ENCODE measurements at regions not wholly inside any gene's neighbourhood (a gene's known extent, or its start where the extent isn't known, plus 50 kb on each side); places are given as distances from the start of the nearest gene placed in this dataset.
"Not testable (repeated sequence)": the region's sequence is repeated elsewhere in the genome, so short reads cannot be mapped to it uniquely, and the experiment has no call there.

DNA sequence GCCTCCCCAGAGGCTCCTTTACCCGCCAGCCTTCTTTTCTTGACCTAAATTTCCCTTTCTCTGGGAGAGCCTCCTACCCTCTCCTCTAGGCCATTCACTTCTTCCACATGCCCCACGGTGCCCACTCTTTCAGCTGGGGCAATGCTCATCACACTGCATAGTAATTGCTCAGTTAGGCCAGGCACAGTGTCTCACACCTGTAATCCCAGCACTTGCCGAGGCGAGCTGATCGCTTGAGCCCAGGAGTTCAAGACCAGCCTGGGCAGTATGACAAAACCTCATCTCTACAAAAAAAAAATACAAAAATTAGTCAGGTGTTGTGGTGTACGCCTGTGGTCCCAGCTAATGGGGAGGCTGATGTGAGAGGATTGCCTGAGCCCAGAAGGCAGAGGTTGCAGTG, 1956.7 kb downstream of the FOXD4L5 start:
- H3K36me3 Mint-ChIP-seq (ENCODE audit: low read depth); H3K27ac Mint-ChIP-seq; DNase-seq; CTCF ChIA-PET; H3K27me3 Mint-ChIP-seq; H3K4me3 Mint-ChIP-seq; H3K9me3 Mint-ChIP-seq; POLR2A ChIA-PET; H3K4me1 Mint-ChIP-seq: not testable (repeated sequence)

DNA sequence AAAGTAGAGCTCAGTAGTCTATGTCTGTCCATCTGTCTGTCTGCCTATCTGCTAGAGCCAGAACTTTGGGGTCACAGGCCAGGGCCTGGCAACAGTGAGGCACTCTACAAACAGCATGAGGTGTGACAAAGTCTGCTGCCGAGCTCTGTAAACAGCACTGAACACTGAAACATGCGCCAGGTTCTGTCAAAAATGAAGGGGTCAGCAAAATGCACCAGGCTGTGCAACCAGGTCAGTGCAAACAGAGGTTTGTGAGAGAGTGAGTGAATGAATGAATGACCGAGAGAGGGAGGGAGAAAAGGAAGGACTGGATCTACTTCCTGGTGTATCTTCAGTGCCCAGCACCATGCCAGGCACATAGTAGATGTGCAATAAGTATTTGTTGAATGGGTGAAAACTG, 1957.8 kb downstream of the FOXD4L5 start:
- H3K27ac Mint-ChIP-seq, H3K4me1 Mint-ChIP-seq, CTCF ChIA-PET: not testable (repeated sequence)

DNA sequence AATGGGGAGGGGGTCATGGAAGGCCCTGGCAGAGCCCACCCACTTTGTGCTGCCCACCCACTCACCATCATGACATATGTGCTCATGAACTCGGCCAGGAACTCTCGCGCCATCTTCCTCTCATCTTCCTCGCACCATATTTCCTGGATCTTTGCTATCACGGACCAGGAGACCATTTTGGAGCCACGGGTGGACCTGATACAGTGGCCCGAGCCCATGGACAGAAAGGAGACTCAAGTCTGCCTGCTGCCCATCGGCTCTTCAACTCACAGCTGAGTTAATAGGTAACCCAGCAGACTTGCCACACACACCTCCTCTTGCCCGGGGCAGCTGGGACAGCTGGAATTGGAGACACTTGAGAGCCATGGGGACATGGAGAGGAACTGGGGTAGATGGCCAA, 1958.3 kb downstream of the FOXD4L5 start:
- H3K4me1 Mint-ChIP-seq; CTCF ChIA-PET; H3K27ac Mint-ChIP-seq; H3K27me3 Mint-ChIP-seq; H3K9me3 Mint-ChIP-seq; H3K36me3 Mint-ChIP-seq (ENCODE audit: low read depth); POLR2A ChIA-PET; DNase-seq; H3K4me3 Mint-ChIP-seq: not testable (repeated sequence)

More for the DNA sequence above, 1957.8 kb downstream of the FOXD4L5 start:
- H3K9me3 Mint-ChIP-seq; DNase-seq; H3K36me3 Mint-ChIP-seq (ENCODE audit: low read depth); POLR2A ChIA-PET; H3K4me3 Mint-ChIP-seq; H3K27me3 Mint-ChIP-seq: not testable (repeated sequence)

DNA sequence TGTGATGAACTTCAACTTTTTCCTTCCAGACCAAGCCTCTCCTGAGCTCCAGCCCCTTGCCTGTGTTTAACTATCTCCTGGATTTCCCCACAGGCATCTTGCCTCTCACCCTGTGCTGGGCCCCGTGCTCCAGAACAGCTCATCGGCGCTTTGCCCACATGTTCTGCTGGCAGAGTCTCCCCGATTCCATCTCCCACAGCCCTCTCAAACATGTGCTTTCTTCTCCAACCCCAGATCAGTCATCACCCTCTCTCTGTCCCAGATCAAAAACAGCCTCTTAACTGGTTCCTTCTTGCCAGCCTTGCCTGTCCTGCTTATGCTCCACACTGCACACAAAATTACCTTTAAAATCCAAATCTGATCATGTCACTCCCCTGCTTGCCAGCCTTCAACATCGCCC, 1959.3 kb downstream of the FOXD4L5 start:
- H3K36me3 Mint-ChIP-seq (ENCODE audit: low read depth); H3K9me3 Mint-ChIP-seq; H3K27me3 Mint-ChIP-seq; H3K4me1 Mint-ChIP-seq; H3K27ac Mint-ChIP-seq; DNase-seq; CTCF ChIA-PET; POLR2A ChIA-PET; H3K4me3 Mint-ChIP-seq: not testable (repeated sequence)

DNA sequence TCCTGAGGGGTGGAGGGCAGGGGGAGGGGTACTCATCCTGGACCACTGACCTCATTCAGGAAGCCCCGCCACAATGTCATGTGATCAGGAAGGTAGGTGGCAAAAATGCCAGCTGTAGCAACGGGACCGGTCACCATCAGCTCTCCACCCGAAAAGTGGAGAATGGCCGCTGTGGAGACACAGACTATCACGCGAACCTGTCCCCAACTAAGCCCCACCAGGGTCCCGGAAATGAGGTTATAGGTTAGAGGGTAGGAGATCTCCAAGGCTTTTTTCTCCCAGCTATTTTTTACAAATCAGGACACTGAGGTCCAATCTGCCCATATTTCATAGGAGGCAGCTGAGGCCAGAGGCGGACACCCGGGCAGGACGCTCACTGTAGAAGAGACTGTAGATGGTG, 1966.9 kb downstream of the FOXD4L5 start:
- H3K27ac Mint-ChIP-seq; POLR2A ChIA-PET; H3K36me3 Mint-ChIP-seq (ENCODE audit: low read depth); H3K27me3 Mint-ChIP-seq; H3K4me1 Mint-ChIP-seq; CTCF ChIA-PET; H3K4me3 Mint-ChIP-seq; H3K9me3 Mint-ChIP-seq; DNase-seq: not testable (repeated sequence)

DNA sequence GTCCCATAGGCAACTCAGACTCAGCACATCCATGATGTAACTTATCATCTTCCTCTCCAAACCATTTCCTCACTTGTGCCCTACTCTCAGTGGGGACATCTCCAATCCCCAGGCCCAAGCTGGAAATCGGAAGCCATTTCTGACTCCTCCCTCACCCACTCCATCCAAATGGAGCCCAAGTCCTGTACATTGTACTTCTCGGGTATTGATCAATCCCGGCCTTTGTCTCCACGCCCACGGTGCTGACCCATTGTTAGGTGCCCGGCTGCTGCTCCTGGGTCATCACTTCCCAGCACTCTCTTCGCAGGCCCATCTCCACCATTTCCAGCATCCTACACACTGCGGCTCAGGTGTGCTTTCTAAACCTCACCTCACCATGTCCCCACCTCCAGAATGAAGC, 1969.6 kb downstream of the FOXD4L5 start:
- H3K4me3 Mint-ChIP-seq; H3K27me3 Mint-ChIP-seq; CTCF ChIA-PET; H3K9me3 Mint-ChIP-seq; H3K36me3 Mint-ChIP-seq (ENCODE audit: low read depth); H3K4me1 Mint-ChIP-seq; POLR2A ChIA-PET; DNase-seq; H3K27ac Mint-ChIP-seq: not testable (repeated sequence)

DNA sequence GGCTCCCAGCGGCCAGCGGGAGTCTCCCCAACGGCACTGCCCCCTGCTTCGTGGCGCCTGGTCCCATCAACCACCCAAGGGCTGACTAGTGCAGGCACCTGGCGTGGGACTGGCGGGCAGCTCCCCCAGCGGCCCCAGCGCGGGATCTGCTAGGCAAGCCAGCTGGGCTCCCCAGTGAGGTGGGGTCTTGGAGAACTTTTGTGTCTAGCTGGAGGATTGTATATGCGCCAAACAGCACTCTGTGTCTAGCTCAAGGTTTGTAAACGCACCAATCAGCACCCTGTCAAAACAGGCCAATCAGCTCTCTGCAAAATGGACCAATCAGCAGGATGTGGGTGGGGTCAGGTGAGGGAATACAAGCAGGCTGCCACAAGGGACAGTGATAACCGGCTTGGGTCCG, 1988.2 kb downstream of the FOXD4L5 start:
- POLR2A ChIA-PET; H3K9me3 Mint-ChIP-seq; H3K27ac Mint-ChIP-seq; H3K4me3 Mint-ChIP-seq; CTCF ChIA-PET; H3K4me1 Mint-ChIP-seq; H3K27me3 Mint-ChIP-seq; H3K36me3 Mint-ChIP-seq (ENCODE audit: low read depth); DNase-seq: not testable (repeated sequence)

DNA sequence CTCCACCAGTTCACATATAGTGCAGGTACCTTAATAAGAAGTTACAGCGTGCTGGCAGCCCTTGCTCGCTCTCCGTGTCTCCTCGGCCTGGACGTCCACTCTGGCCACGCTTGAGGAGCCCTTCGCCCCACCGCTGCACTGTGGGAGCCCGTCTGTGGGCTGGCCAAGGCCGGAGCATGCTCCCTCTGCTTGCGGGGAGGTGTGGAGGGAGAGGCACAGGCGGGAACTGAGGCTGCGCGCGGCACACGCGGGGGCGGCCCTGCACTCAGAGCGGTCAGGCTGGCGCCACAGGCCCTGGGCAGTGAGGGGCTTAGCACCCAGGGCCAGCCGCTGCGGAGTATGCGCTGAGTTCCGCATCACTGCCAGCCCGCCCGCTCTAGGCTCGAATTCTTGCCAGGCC, 1988.6 kb downstream of the FOXD4L5 start:
- H3K36me3 Mint-ChIP-seq (ENCODE audit: low read depth); POLR2A ChIA-PET; H3K9me3 Mint-ChIP-seq; H3K27ac Mint-ChIP-seq; CTCF ChIA-PET; DNase-seq; H3K27me3 Mint-ChIP-seq; H3K4me3 Mint-ChIP-seq; H3K4me1 Mint-ChIP-seq: not testable (repeated sequence)

DNA sequence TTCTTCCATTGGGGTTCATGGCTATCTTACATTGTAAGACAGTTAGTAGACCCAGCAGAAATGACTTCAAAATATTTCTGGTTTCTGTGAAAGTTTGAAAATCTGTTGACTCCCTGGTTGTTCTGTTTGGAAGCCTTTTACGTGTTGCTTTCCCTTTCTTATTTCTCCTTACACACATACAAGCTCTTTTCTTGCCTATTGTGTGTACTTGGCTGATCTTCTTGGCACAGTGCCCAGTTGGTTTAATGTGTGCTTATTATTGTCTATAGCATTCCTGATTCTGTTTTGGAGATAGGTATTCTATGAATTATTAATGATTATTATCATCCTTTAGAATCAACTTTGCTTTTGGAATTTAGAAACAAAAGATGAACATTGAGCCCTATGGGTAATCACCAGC, 1995.0 kb downstream of the FOXD4L5 start:
- H3K27me3 Mint-ChIP-seq; CTCF ChIA-PET; H3K4me3 Mint-ChIP-seq; H3K36me3 Mint-ChIP-seq (ENCODE audit: low read depth); H3K9me3 Mint-ChIP-seq; DNase-seq; H3K4me1 Mint-ChIP-seq; POLR2A ChIA-PET; H3K27ac Mint-ChIP-seq: not testable (repeated sequence)
